Heart left ventricle (tissue), 16 donors: ENCODE measurements at regions not wholly inside any gene's neighbourhood (a gene's known extent, or its start where the extent isn't known, plus 50 kb on each side); places are given as distances from the start of the nearest gene placed in this dataset.

ENCODE experiments used
- ATAC-seq, 4 donors: fragments of 200-7000 bp; cut with Tn5 transposase; one replicate each; pipeline ENCODE4 v1.9.1; 2020 to 2022; ENCODE audit warnings: moderate library complexity in 4 of 4, mild to moderate bottlenecking in 3 of 4, moderate number of reproducible peaks in 1 of 4
- DNase-seq, 5 donors: peaks; one replicate each; pipeline ENCODE4 v3.0.0-alpha.2; 2020
- H3K27ac ChIP-seq, 12 donors: fragments of 200-600 bp; sonication (generic) in 4 of 12; one replicate each; pipeline versions ENCODE4 v1.5.0 to v1.8.0; 2016 to 2022; ENCODE audit warnings: mild to moderate bottlenecking in 2 of 12
- H3K27me3 ChIP-seq, 9 donors: fragments of 200-600 bp; sonication (generic) in 2 of 9; one replicate each; pipeline versions ENCODE4 v1.5.1 to v1.8.0; 2016 to 2022; ENCODE audit warnings: mild to moderate bottlenecking in 3 of 9
- H3K36me3 ChIP-seq, 9 donors: fragments of 200-600 bp; sonication (generic) in 2 of 9; one replicate each; pipeline versions ENCODE4 v1.5.0 to v1.8.0; 2018 to 2022; ENCODE audit warnings: mild to moderate bottlenecking in 2 of 9
- H3K4me1 ChIP-seq, 12 donors: fragments of 200-600 bp; sonication (generic) in 4 of 12; one replicate each; pipeline versions ENCODE4 v1.5.0 to v1.8.0; 2016 to 2022; ENCODE audit warnings: mild to moderate bottlenecking in 3 of 12
- H3K4me3 ChIP-seq, 12 donors: fragments of 200-600 bp; sonication (generic) in 4 of 12; one replicate each; pipeline versions ENCODE4 v1.5.0 to v1.8.0; 2017 to 2022; ENCODE audit warnings: mild to moderate bottlenecking in 9 of 12, moderate library complexity in 4 of 12
- H3K9me3 ChIP-seq, 12 donors: fragments of 200-600 bp; sonication (generic) in 4 of 12; one replicate each; pipeline versions ENCODE4 v1.5.0 to v1.8.0; 2016 to 2022; ENCODE audit warnings: mild to moderate bottlenecking in 1 of 12
- CTCF ChIP-seq, 12 donors: fragments of 200-600 bp; sonication (generic) in 4 of 12; IDR thresholded peaks; one replicate each; pipeline versions ENCODE4 v1.5.0 to v1.8.0; 2018 to 2022; ENCODE audit warnings: antibody characterized with exemption in 12 of 12, mild to moderate bottlenecking in 5 of 12
- POLR2A ChIP-seq, 2 donors: fragments of 450-650 bp; IDR thresholded peaks; one replicate each; pipeline ENCODE4 v1.6.1; 2017; ENCODE audit warnings: antibody characterized with exemption in 2 of 2, mild to moderate bottlenecking in 2 of 2, moderate library complexity in 2 of 2
- WGBS, 4 donors: extraction: QIAGEN DNeasy Blood & Tissue Kit in 2 of 4; methylation state at CpG; one replicate each; pipeline versions ENCODE4 v1.1.5 to v1.1.7; 2013 to 2018; 5-methylcytosine and 5-hydroxymethylcytosine counted together
- intact Hi-C, 10 donors: fragments of 100-400 bp; cut with DNase I; formaldehyde crosslinking; loops; one replicate each; pipeline versions ENCODE4 v1.11.1 to v1.14.2; 2022
- donor health status: ischemic (EF 13 %, LVEDD 7.1; RV severe dilation, severe dysfunction).
- donor health status: healthy with polysubstance abuse.
- donor health status: DM: no; HTN: yes; CAD: no.
- donor health status: DM: no; HTN: no; CAD: no.
- donor health status: ischemic (EF 25% LVEDD 6.9; RV normal size, moderate dysfunction).
- donor health status: ischemic (EF 25% LVEDD 5.7; RV mildly dilated, moderate dysfunction).
- donor health status: healthy.
- donor health status: DM: yes; HTN: yes; CAD: no.
- donor health status: ischemic (EF 35%, LVEDD 5.7; RV mildly dilated, moderate dysfunction).
- donor health status: nonischemic (EF 11% LVEDD 7.7; RV severe dilation, severe dysfunction).
- donor health status: DM: yes; HTN: yes; CAD: no.
- donor health status: PGD.
- donor health status: ischemic (EF 29% LVEDD 5.4; RV normal size, mild dysfunction).
- donor health status: nonischemic (EF 23%, LVEDD 6.1; RV moderate dilation, normal function).

- Histone ChIP-seq H3K27me3 (no peaks in the 10 kb centered on the region), H3K4me1 (no peaks in the 10 kb centered on the region), H3K9me3 (peaks cover 0 to under 1% (median 0%) of the 10 kb centered on the region in 12 donors), H3K36me3 (no peaks in the 10 kb centered on the region), H3K4me3 (no peak overlapping the region), H3K27ac (no peak overlapping the region)
- 89 to 99% (median 90%) methylated on average over 1 of the region's 1 CpG for WGBS, 4 donors
- intact Hi-C loops, result no loop called here
- TF ChIP-seq POLR2A (IDR thresholded peaks at IDR 0.05) (no peak), CTCF (IDR thresholded peaks at IDR 0.05) (no peak)
- ATAC-seq (no peak), DNase-seq (no peak)
Measured at GRCh38 chr13:90258129-90258528, 1089.4 kb upstream of the MIR17HG start.

- DNase-seq (no peak), ATAC-seq (no peak)
- intact Hi-C loops, result no loop called here
- Histone ChIP-seq H3K36me3 (no peaks in the 10 kb centered on the region), H3K27me3 (no peaks in the 10 kb centered on the region), H3K4me1 (no peaks in the 10 kb centered on the region), H3K27ac (no peak overlapping the region), H3K9me3 (no peaks in the 10 kb centered on the region), H3K4me3 (no peak overlapping the region)
- TF ChIP-seq POLR2A (IDR thresholded peaks at IDR 0.05), result no peak
- no peak for TF ChIP-seq CTCF (IDR thresholded peaks at IDR 0.05)
Measured at GRCh38 chr13:90261343-90261742, 1086.1 kb upstream of the MIR17HG start.

DNA sequence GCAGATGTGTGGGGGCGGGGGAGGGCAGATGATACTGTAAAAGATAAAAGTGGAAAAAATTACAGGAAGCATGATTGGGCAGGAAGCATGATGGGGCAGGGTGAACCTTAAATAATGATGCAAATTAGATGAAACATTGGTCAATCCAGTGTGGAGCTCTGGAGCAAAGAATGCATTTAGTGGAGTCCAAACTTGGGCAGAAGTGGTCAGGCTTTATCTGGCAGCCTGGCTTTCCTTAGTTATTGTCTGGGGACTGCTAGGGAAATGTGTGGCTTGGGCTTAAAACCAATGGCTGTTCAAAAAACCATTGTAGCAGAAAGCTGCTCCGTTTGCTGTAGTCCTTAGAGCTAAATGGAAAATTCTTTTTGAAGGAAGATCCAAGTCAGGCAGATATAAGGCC lies 1077.3 kb upstream of the MIR17HG start:
- peaks cover 0 to 3% (median 0%) of the 10 kb centered on the region in 12 donors for H3K4me1 ChIP-seq
- TF ChIP-seq CTCF (IDR thresholded peaks at IDR 0.05), result no peak
- TF ChIP-seq POLR2A (IDR thresholded peaks at IDR 0.05), result no peak
- DNase-seq, result no peak
- no peak overlapping the region for H3K4me3 ChIP-seq
- no peaks in the 10 kb centered on the region for H3K9me3 ChIP-seq
- ATAC-seq, result peak in 1 of 4 donors; percentile 59
- H3K27ac ChIP-seq, result no peak overlapping the region
- WGBS, 4 donors, result 72 to 78% (median 74%) methylated on average over 2 of the region's 2 CpGs
- no peaks in the 10 kb centered on the region for H3K27me3 ChIP-seq
- intact Hi-C loops, result no loop called here
- H3K36me3 ChIP-seq, result no peaks in the 10 kb centered on the region

DNA sequence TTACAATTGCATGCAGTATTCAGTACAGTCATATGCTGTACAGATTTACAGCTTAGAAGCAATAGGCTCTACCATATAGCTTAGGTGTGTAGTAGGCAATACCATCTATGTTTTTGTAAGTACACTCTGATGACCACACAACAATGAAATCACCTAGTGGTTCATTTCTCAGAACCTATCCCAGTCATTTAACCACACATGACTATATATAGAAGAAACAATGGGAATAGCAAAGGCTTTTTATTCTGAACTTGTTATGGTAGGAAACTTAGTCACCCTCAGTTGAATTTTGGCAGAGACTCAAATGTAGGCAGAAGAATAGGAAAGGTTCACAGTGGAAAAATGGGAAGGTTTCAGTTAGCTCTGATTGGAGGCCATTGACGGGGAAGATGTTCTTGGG lies 1075.1 kb upstream of the MIR17HG start:
- intact Hi-C loops, result no loop called here
- Histone ChIP-seq H3K4me1 (peaks cover 0 to 14% (median 0%) of the 10 kb centered on the region in 12 donors), H3K4me3 (no peak overlapping the region), H3K27me3 (no peaks in the 10 kb centered on the region), H3K36me3 (no peaks in the 10 kb centered on the region), H3K27ac (no peak overlapping the region), H3K9me3 (no peaks in the 10 kb centered on the region)
- TF ChIP-seq CTCF (IDR thresholded peaks at IDR 0.05) (no peak), POLR2A (IDR thresholded peaks at IDR 0.05) (no peak)
- DNase-seq, result no peak
- ATAC-seq, result no peak
- WGBS, 4 donors, result 84 to 97% (median 91%) methylated on average over 1 of the region's 1 CpG
